H1 (cell line): ENCODE measurements at regions not wholly inside any gene's neighbourhood (a gene's known extent, or its start where the extent isn't known, plus 50 kb on each side); places are given as distances from the start of the nearest gene placed in this dataset.

Experiments used
- CTCF ChIA-PET: fragments of 300-600 bp; sonication (Branson Sonifier 250); formaldehyde crosslinking; loops from one replicate; lab custom pipeline; 2021; ENCODE audit not compliant: partially characterized antibody; lab: Charles Lee
- POLR2A ChIA-PET: fragments of 300-600 bp; sonication (Branson Sonifier 250); formaldehyde crosslinking; loops from one replicate; lab custom pipeline; 2021; ENCODE audit warnings: inconsistent platforms; ENCODE audit not compliant: partially characterized antibody; lab: Charles Lee
- DNase-seq, 2 experiments: peaks; one replicate each; pipeline versions ENCODE4 v3.0.0 to v3.0.0-alpha.2; 2010 to 2022; ENCODE audit warnings: low spot score in 2 of 2, low read depth in 1 of 2, mixed read lengths in 1 of 2
- FAIRE-seq: peaks from 2 replicates; lab custom pipeline; 2011; peaks lifted over from hg19 to GRCh38; lab: Jason Lieb, UNC
- H2AFZ ChIP-seq: 2 replicates; pipeline ENCODE4 v1.8.1; 2012; ENCODE audit warnings: low read length, inconsistent platforms
- H2AK5ac ChIP-seq: 2 replicates; pipeline ENCODE4 v1.6.1; 2013; ENCODE audit warnings: low read depth, low read length
- H2BK120ac ChIP-seq: replicated peaks from 2 replicates; pipeline ENCODE3; 2013; ENCODE audit warnings: low read depth, low read length, inconsistent platforms
- H2BK12ac ChIP-seq: 2 replicates; pipeline ENCODE4 v1.6.1; 2013; ENCODE audit warnings: low read depth, low read length
- H2BK15ac ChIP-seq: 2 replicates; pipeline ENCODE4 v1.6.1; 2013; ENCODE audit warnings: low read length
- H2BK20ac ChIP-seq: 2 replicates; pipeline ENCODE4 v1.6.1; 2013; ENCODE audit warnings: low read length
- H2BK5ac ChIP-seq: 2 replicates; pipeline ENCODE4 v1.6.1; 2013; ENCODE audit warnings: low read depth, low read length
- H3K14ac ChIP-seq: 2 replicates; pipeline ENCODE4 v1.6.1; 2013; ENCODE audit warnings: inconsistent platforms; ENCODE audit not compliant: insufficient read length
- H3K18ac ChIP-seq: 2 replicates; pipeline ENCODE4 v1.6.1; 2013; ENCODE audit warnings: low read length; ENCODE audit errors: extremely low read depth
- H3K23ac ChIP-seq: 2 replicates; pipeline ENCODE4 v1.6.1; 2013; ENCODE audit warnings: inconsistent platforms; ENCODE audit not compliant: insufficient read length
- H3K23me2 ChIP-seq: 2 replicates; pipeline ENCODE4 v1.6.1; 2013; ENCODE audit warnings: low read depth, low read length
- H3K27ac ChIP-seq: 2 replicates; pipeline ENCODE4 v1.6.1; 2011; ENCODE audit warnings: low read depth, low read length, inconsistent platforms
- H3K27me3 ChIP-seq, 4 experiments: replicated peaks in 1 of 4; 1 replicate in 1 of 4; 2 replicates in 3 of 4; pipeline versions ENCODE4 v1.6.1 to v1.8.1; 2011 to 2013; ENCODE audit warnings: low read length in 3 of 4, mild to moderate bottlenecking in 3 of 4, inconsistent platforms in 2 of 4, mixed read lengths in 2 of 4, moderate library complexity in 1 of 4; ENCODE audit not compliant: control insufficient read depth in 3 of 4, insufficient read depth in 3 of 4; ENCODE audit errors: extremely low read depth in 1 of 4
- H3K36me3 ChIP-seq, 4 experiments: 2 replicates each; pipeline versions ENCODE4 v1.6.1 to v1.8.1; 2011 to 2013; ENCODE audit warnings: mild to moderate bottlenecking in 4 of 4, low read length in 3 of 4, moderate library complexity in 2 of 4, control low read depth in 1 of 4, inconsistent platforms in 1 of 4; ENCODE audit not compliant: insufficient read depth in 4 of 4, control insufficient read depth in 2 of 4
- H3K4ac ChIP-seq: replicated peaks from 2 replicates; pipeline ENCODE3; 2013; ENCODE audit warnings: low read length, low read depth, mixed read lengths, inconsistent platforms; ENCODE audit not compliant: insufficient read length
- H3K4me1 ChIP-seq, 4 experiments: replicated peaks in 1 of 4; 1 replicate in 1 of 4; 2 replicates in 3 of 4; pipeline versions ENCODE4 v1.6.1 to v1.8.1; 2011 to 2013; ENCODE audit warnings: low read length in 3 of 4, inconsistent platforms in 2 of 4, mixed read lengths in 1 of 4; ENCODE audit not compliant: insufficient read depth in 4 of 4, control insufficient read depth in 3 of 4
- H3K4me2 ChIP-seq, 2 experiments: 2 replicates each; pipeline versions ENCODE4 v1.6.1 to v1.8.1; 2011 to 2013; ENCODE audit warnings: low read depth in 2 of 2, low read length in 2 of 2, control low read depth in 1 of 2, inconsistent platforms in 1 of 2, mild to moderate bottlenecking in 1 of 2; ENCODE audit not compliant: insufficient read depth in 1 of 2
- H3K4me3 ChIP-seq, 4 experiments: fragments of 200-600, 300-600 bp in 1 of 4; sonication (generic), shearing (Covaris generic), sonication (Bioruptor Twin) in 1 of 4; 2 replicates each; pipeline versions ENCODE4 v1.5.1 to v1.8.1; 2011 to 2016; ENCODE audit warnings: low read length in 4 of 4, low read depth in 3 of 4, control low read depth in 2 of 4, inconsistent platforms in 2 of 4, mild to moderate bottlenecking in 2 of 4, mixed read lengths in 1 of 4, moderate library complexity in 1 of 4; ENCODE audit not compliant: insufficient read depth in 2 of 4; ENCODE audit errors: extremely low read depth in 1 of 4
- H3K56ac ChIP-seq: replicated peaks from 2 replicates; pipeline ENCODE3; 2013; ENCODE audit warnings: low read depth, mild to moderate bottlenecking, mixed read lengths, low read length, inconsistent platforms; ENCODE audit not compliant: insufficient read length
- H3K79me1 ChIP-seq: 2 replicates; pipeline ENCODE4 v1.6.1; 2013; ENCODE audit warnings: low read depth, low read length, control low read depth
- H3K79me2 ChIP-seq, 2 experiments: 2 replicates each; pipeline versions ENCODE4 v1.6.1 to v1.8.1; 2012 to 2013; ENCODE audit warnings: low read length in 2 of 2, mild to moderate bottlenecking in 2 of 2, inconsistent platforms in 1 of 2; ENCODE audit not compliant: insufficient read depth in 2 of 2, control insufficient read depth in 1 of 2
- H3K9ac ChIP-seq, 4 experiments: replicated peaks in 1 of 4; 1 replicate in 1 of 4; 2 replicates in 3 of 4; pipeline versions ENCODE4 v1.6.1 to v1.8.1; 2011 to 2013; ENCODE audit warnings: low read depth in 3 of 4, low read length in 3 of 4, control low read depth in 2 of 4, mild to moderate bottlenecking in 2 of 4, moderate library complexity in 2 of 4, inconsistent platforms in 1 of 4; ENCODE audit errors: extremely low read depth in 1 of 4
- H3K9me3 ChIP-seq, 2 experiments: 2 replicates each; pipeline versions ENCODE4 v1.6.1 to v1.8.1; 2012 to 2013; ENCODE audit warnings: mild to moderate bottlenecking in 2 of 2, moderate library complexity in 2 of 2, control low read depth in 1 of 2, inconsistent platforms in 1 of 2, low read depth in 1 of 2, low read length in 1 of 2, mixed read lengths in 1 of 2; ENCODE audit not compliant: insufficient read depth in 2 of 2
- H4K20me1 ChIP-seq, 2 experiments: replicated peaks in 1 of 2; 2 replicates each; pipeline versions ENCODE3 to v1.8.1; 2011 to 2013; ENCODE audit warnings: inconsistent platforms in 2 of 2, low read length in 2 of 2, mild to moderate bottlenecking in 1 of 2; ENCODE audit not compliant: insufficient read depth in 2 of 2, control insufficient read depth in 1 of 2
- H4K5ac ChIP-seq: 2 replicates; pipeline ENCODE4 v1.6.1; 2013; ENCODE audit warnings: low read length, low read depth, mixed read lengths, inconsistent platforms; ENCODE audit not compliant: insufficient read length
- H4K8ac ChIP-seq: 2 replicates; pipeline ENCODE4 v1.8.0; 2013; ENCODE audit warnings: mild to moderate bottlenecking, moderate library complexity, low read length, inconsistent platforms; ENCODE audit not compliant: insufficient read depth; ENCODE audit errors: extremely low read depth
- H4K91ac ChIP-seq: replicated peaks from 2 replicates; pipeline ENCODE3; 2013; ENCODE audit warnings: low read length, mixed read lengths, inconsistent platforms; ENCODE audit not compliant: insufficient read length
- ASH2L ChIP-seq: fragments of 200-600, 300-600 bp; sonication (generic); IDR thresholded peaks from one replicate; pipeline ENCODE4 v1.7.1; 2017; ENCODE audit warnings: low read length
- ATF3 ChIP-seq: IDR thresholded peaks from 2 replicates; pipeline ENCODE4 v1.6.1; 2011; ENCODE audit warnings: low read depth, mild to moderate bottlenecking, low read length; ENCODE audit not compliant: insufficient read depth
- EGR1 ChIP-seq: IDR thresholded peaks from 2 replicates; pipeline ENCODE4 v1.6.1; 2011; ENCODE audit warnings: low read depth, low read length, borderline replicate concordance
- JUN ChIP-seq: IDR thresholded peaks from 2 replicates; pipeline ENCODE4 v1.6.1; 2011; ENCODE audit warnings: low read depth, mild to moderate bottlenecking, improper control_type of control experiment, low read length
- JUND ChIP-seq: IDR thresholded peaks from 2 replicates; pipeline ENCODE4 v1.6.1; 2011; ENCODE audit warnings: mild to moderate bottlenecking, improper control_type of control experiment, low read length
- MAFK ChIP-seq: IDR thresholded peaks from 2 replicates; pipeline ENCODE4 v1.6.1; 2012; ENCODE audit warnings: low read depth, mild to moderate bottlenecking, improper control_type of control experiment, low read length
- MAX ChIP-seq: IDR thresholded peaks from 2 replicates; pipeline ENCODE4 v1.6.1; 2012; ENCODE audit warnings: inconsistent platforms
- POLR2A ChIP-seq, 2 experiments: IDR thresholded peaks; 1 replicate in 1 of 2; 2 replicates in 1 of 2; pipeline ENCODE4 v1.6.1; 2011; ENCODE audit warnings: low read depth in 2 of 2, low read length in 2 of 2, mild to moderate bottlenecking in 2 of 2; ENCODE audit errors: control extremely low read depth in 1 of 2
- RAD21 ChIP-seq, 2 experiments: IDR thresholded peaks in 1 of 2; conservative IDR thresholded peaks in 1 of 2; 2 replicates each; pipeline ENCODE4 v1.6.1; 2011; ENCODE audit warnings: low read depth in 2 of 2, low read length in 2 of 2, improper control_type of control experiment in 1 of 2, inconsistent platforms in 1 of 2, mild to moderate bottlenecking in 1 of 2, moderate library complexity in 1 of 2
- SIX5 ChIP-seq: IDR thresholded peaks from 2 replicates; pipeline ENCODE4 v1.6.1; 2011; ENCODE audit warnings: mild to moderate bottlenecking, low read depth, low read length
- SP1 ChIP-seq: IDR thresholded peaks from 2 replicates; pipeline ENCODE4 v1.6.1; 2011; ENCODE audit warnings: low read depth, low read length
- SUZ12 ChIP-seq: fragments of 200-600 bp; sonication (generic); IDR thresholded peaks from 2 replicates; pipeline ENCODE4 v1.6.1; 2012; ENCODE audit warnings: mild to moderate bottlenecking, inconsistent platforms, low read length, moderate library complexity, mixed read lengths
- USF2 ChIP-seq: IDR thresholded peaks from 2 replicates; pipeline ENCODE4 v1.6.1; 2011; ENCODE audit warnings: low read length, improper control_type of control experiment
- WGBS, 2 experiments: shearing (Covaris generic) in 1 of 2; methylation state at CpG; one replicate each; pipeline versions ENCODE4 v1.1.6 to v1.1.7; 2013 to 2015; ENCODE audit warnings: low lambda C conversion rate in 2 of 2, mixed read lengths in 2 of 2, inconsistent platforms in 1 of 2, low coverage in 1 of 2, missing lambda C conversion rate in 1 of 2; ENCODE audit not compliant: insufficient replicate concordance in 2 of 2, insufficient coverage in 1 of 2, insufficient read length in 1 of 2; ENCODE audit errors: extremely low coverage in 1 of 2, missing lambda C conversion rate in 1 of 2; 5-methylcytosine and 5-hydroxymethylcytosine counted together

GRCh38 chr2:37800176-37800858 lies 124.8 kb upstream of the RMDN2 start:
- no peaks in the 10 kb centered on the region for H3K79me1 ChIP-seq
- no peaks in the 10 kb centered on the region for H3K23me2 ChIP-seq
- no peaks in the 10 kb centered on the region; a peak in 1 of 4 replicates for H3K9me3 ChIP-seq
- ChIA-PET CTCF (interaction anchor here (1.6 kb wide), 1 partner anchor 24 kb away, joined by 3 read pairs; no protein-coding TSS in a partner anchor), POLR2A (no interaction called here)
- H4K5ac ChIP-seq, result no peak overlapping the region
- no peak overlapping the region for H3K4me3 ChIP-seq
- H3K36me3 ChIP-seq, result no peaks in the 10 kb centered on the region
- no peak overlapping the region for H3K18ac ChIP-seq
- no peak overlapping the region for H4K8ac ChIP-seq
- H2BK20ac ChIP-seq, result no peak overlapping the region
- no peak overlapping the region for H3K56ac ChIP-seq
- no peaks in the 10 kb centered on the region for H4K20me1 ChIP-seq
- H3K9ac ChIP-seq, result no peak overlapping the region
- H3K4me1 ChIP-seq, result no peaks in the 10 kb centered on the region
- H3K14ac ChIP-seq, result no peak overlapping the region
- H2AK5ac ChIP-seq, result no peak overlapping the region
- H3K4me2 ChIP-seq, result no peak overlapping the region
- no peaks in the 10 kb centered on the region for H3K79me2 ChIP-seq
- H2BK120ac ChIP-seq, result no peak overlapping the region
- H3K4ac ChIP-seq, result no peak overlapping the region
- no peak overlapping the region for H2BK5ac ChIP-seq
- DNase-seq (no peak), FAIRE-seq (no peak)
- no peak overlapping the region for H3K23ac ChIP-seq
- no peak overlapping the region for H3K27ac ChIP-seq
- 83% methylated on average over 2 of the region's 2 CpGs; no CpG with 5 or more reads in 1 of the 2 experiments for WGBS, 2 experiments
- H2AFZ ChIP-seq, result no peak overlapping the region
- no peaks in the 10 kb centered on the region for H3K27me3 ChIP-seq
- no peak overlapping the region for H4K91ac ChIP-seq
- H2BK12ac ChIP-seq, result no peak overlapping the region
- H2BK15ac ChIP-seq, result no peak overlapping the region
- TF ChIP-seq MAX (no peak), ASH2L (no peak), SUZ12 (no peak), SP1 (no peak), EGR1 (no peak), SIX5 (no peak), RAD21 (IDR thresholded peaks at IDR 0.05 in 1 of 2, conservative IDR thresholded peaks at IDR 0.05 in 1 of 2; ENCODE audit: low read depth in 2 of 2, low read length in 2 of 2) (no peak), ATF3 (no peak), POLR2A (IDR thresholded peaks at IDR 0.05; ENCODE audit: control extremely low read depth in 1 of 2, low read depth in 2 of 2, low read length in 2 of 2) (no peak), MAFK (no peak), JUND (no peak), USF2 (no peak), JUN (no peak)
